ENCODE measurements at regions not wholly inside any gene's neighbourhood (a gene's known extent, or its start where the extent isn't known, plus 50 kb on each side); places are given as distances from the start of the nearest gene placed in this dataset.

DNA sequence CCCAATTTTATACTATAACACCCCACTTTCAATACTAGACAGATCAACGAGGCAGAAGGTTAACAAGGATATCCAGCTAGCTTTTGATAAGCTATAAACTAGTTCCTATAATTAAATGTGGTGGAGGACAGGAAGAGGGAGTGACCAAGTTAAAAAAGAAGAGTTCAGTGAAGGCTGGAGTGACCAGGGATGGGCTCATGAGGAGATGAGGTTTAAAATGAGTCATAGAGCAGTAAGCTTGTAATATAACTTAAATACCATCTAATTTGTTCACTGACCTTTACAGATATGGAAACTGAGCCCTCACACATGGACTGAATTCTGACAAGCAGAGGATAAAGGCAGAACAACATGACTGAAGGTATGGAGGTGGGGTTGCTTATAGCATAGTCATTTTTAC, 284.5 kb downstream of the SPATA31D1 start:
- no peak overlapping the region for H3K27ac ChIP-seq
- no peaks in the 10 kb centered on the region for H4K20me1 ChIP-seq
- H3K4me3 ChIP-seq, result no peak overlapping the region
- no peak overlapping the region for H3K9ac ChIP-seq
- no peaks in the 10 kb centered on the region for H3K27me3 ChIP-seq
- H3K4me1 ChIP-seq, result no peaks in the 10 kb centered on the region
- TF ChIP-seq Cebpa-rat (IDR thresholded peaks at IDR 0.05), result no peak
- H3K4me2 ChIP-seq, result no peak overlapping the region
- H3K36me3 ChIP-seq, result no peaks in the 10 kb centered on the region
- H3K9me3 ChIP-seq, result no peaks in the 10 kb centered on the region

GRCh38 chr9:82275258-82275927, 286.8 kb downstream of the SPATA31D1 start:
- Histone ChIP-seq H3K4me1 (no peaks in the 10 kb centered on the region), H3K27me3 (no peaks in the 10 kb centered on the region), H3K4me3 (no peak overlapping the region), H4K20me1 (no peaks in the 10 kb centered on the region), H3K4me2 (no peak overlapping the region), H3K9me3 (no peaks in the 10 kb centered on the region), H3K27ac (no peak overlapping the region), H3K36me3 (no peaks in the 10 kb centered on the region), H3K9ac (no peak overlapping the region)
- TF ChIP-seq Cebpa-rat (IDR thresholded peaks at IDR 0.05), result no peak

- Histone ChIP-seq H3K9me3 (no peaks in the 10 kb centered on the region), H3K4me1 (no peaks in the 10 kb centered on the region), H3K27ac (no peak overlapping the region), H3K4me3 (no peak overlapping the region), H4K20me1 (no peaks in the 10 kb centered on the region), H3K4me2 (no peak overlapping the region), H3K36me3 (no peaks in the 10 kb centered on the region), H3K27me3 (no peaks in the 10 kb centered on the region), H3K9ac (no peak overlapping the region)
- no peak for TF ChIP-seq Cebpa-rat (IDR thresholded peaks at IDR 0.05)
Measured at GRCh38 chr9:82281066-82281465, 292.5 kb downstream of the SPATA31D1 start.

DNA sequence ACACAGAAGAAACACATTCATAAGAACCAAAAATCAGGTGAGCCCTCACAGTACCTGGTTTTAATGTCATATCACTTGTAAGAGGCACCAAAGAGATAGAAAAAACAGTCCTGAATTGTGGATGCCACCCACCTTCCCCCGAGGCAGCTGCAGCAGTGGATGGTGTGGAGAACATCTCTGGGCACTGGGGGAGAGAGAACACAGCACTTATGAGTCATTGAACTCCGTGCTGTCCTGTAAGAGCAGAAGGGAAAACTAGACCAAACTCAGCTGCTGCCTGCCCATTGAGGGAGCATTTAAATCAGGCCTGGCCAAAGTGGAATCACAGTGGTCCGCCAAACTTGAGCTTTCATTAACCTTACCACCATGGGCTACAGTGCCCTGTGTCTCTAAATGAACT, 296.2 kb downstream of the SPATA31D1 start:
- Histone ChIP-seq H3K4me3 (no peak overlapping the region), H3K9ac (no peak overlapping the region), H3K27ac (no peak overlapping the region), H3K36me3 (no peaks in the 10 kb centered on the region), H3K4me1 (no peaks in the 10 kb centered on the region), H4K20me1 (no peaks in the 10 kb centered on the region), H3K4me2 (no peak overlapping the region), H3K27me3 (no peaks in the 10 kb centered on the region), H3K9me3 (peaks cover 3% of the 10 kb centered on the region; the same call in 1 of the 2 replicates)
- no peak for TF ChIP-seq Cebpa-rat (IDR thresholded peaks at IDR 0.05)

DNA sequence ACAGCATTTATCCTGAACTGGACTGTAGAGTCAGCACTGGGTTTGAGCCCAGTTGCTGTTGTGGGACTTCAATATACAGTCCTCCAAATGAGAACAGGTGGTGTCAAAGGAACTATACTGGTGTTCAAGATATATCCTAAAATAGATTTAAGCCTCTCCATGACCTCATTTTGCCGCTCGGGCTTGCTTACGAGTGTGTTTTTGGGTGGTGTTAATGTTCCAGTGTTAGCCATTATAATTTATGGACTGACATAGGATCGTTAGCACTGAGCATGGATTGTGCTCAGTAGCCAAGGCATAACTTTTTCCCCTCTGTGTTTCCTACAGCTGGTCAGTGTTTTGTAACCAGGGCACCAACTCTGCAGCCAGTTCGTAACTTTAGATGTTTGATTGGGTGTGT, 306.6 kb downstream of the SPATA31D1 start:
- Histone ChIP-seq H3K4me3 (no peak overlapping the region), H3K4me2 (no peak overlapping the region), H3K27ac (no peak overlapping the region), H3K9me3 (no peaks in the 10 kb centered on the region), H3K27me3 (no peaks in the 10 kb centered on the region), H4K20me1 (no peaks in the 10 kb centered on the region), H3K4me1 (no peaks in the 10 kb centered on the region), H3K36me3 (no peaks in the 10 kb centered on the region), H3K9ac (no peak overlapping the region)
- no peak for TF ChIP-seq Cebpa-rat (IDR thresholded peaks at IDR 0.05)

DNA sequence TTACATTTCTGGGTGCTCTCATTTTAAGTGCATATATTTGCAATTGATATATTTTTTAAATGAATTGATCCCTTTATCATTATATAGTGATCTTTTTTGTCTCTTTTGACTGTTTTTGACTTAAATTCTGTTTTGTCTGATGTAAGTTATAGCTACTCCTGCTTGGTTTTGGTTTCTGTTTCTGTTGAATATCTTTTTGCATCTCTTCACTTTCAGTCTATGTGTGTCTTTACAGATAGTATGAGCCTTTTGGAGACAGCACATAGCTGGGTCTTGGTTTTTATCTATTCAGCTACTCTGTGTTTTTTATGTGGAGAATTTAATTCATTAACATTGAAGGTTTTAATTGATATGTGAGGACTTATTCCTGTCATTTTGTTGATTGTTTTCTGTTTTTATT, 311.3 kb downstream of the SPATA31D1 start:
- H3K27ac ChIP-seq, result no peak overlapping the region
- H3K9me3 ChIP-seq, result no peaks in the 10 kb centered on the region; the same call in 1 of the 2 replicates
- no peak overlapping the region for H3K4me3 ChIP-seq
- H3K27me3 ChIP-seq, result no peaks in the 10 kb centered on the region
- H3K9ac ChIP-seq, result no peak overlapping the region
- H3K4me2 ChIP-seq, result no peak overlapping the region
- H3K36me3 ChIP-seq, result no peaks in the 10 kb centered on the region
- no peak for TF ChIP-seq Cebpa-rat (IDR thresholded peaks at IDR 0.05)
- no peaks in the 10 kb centered on the region for H3K4me1 ChIP-seq
- no peaks in the 10 kb centered on the region for H4K20me1 ChIP-seq

GRCh38 chr9:82302968-82303655, 314.5 kb downstream of the SPATA31D1 start:
- Histone ChIP-seq H3K4me3 (no peak overlapping the region), H3K36me3 (no peaks in the 10 kb centered on the region), H4K20me1 (no peaks in the 10 kb centered on the region), H3K9me3 (no peaks in the 10 kb centered on the region; the same call in 1 of the 2 replicates), H3K27ac (no peak overlapping the region), H3K4me1 (no peaks in the 10 kb centered on the region), H3K9ac (no peak overlapping the region), H3K4me2 (no peak overlapping the region), H3K27me3 (no peaks in the 10 kb centered on the region)
- no peak for TF ChIP-seq Cebpa-rat (IDR thresholded peaks at IDR 0.05)

DNA sequence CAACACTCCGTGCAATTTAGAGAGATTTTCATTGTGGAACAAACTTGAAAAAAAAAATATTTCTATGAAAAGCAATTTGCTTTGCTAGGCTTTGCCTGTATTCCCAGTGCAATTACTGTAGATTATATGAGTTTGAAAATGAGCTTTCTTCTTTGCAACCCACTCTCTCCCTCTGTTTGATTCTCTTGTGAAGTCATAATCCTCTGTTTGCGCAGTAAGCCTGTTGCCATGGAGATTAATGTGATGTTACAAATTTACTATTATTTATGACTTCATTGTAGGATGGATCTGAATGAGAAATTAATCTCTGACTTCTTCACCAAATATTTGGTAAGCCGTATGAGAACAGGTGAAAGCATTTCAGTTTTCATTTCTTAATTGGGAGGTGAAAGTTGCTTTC, 320.3 kb downstream of the SPATA31D1 start:
- no peak for TF ChIP-seq Cebpa-rat (IDR thresholded peaks at IDR 0.05)
- Histone ChIP-seq H3K4me3 (no peak overlapping the region), H3K4me1 (no peaks in the 10 kb centered on the region), H4K20me1 (no peaks in the 10 kb centered on the region), H3K27me3 (no peaks in the 10 kb centered on the region), H3K4me2 (no peak overlapping the region), H3K9ac (no peak overlapping the region), H3K9me3 (no peaks in the 10 kb centered on the region; the same call in 1 of the 2 replicates), H3K27ac (no peak overlapping the region), H3K36me3 (no peaks in the 10 kb centered on the region)

GRCh38 chr9:82313697-82314096, 325.1 kb downstream of the SPATA31D1 start:
- H3K9me3 ChIP-seq, result no peaks in the 10 kb centered on the region; the same call in 1 of the 2 replicates
- H4K20me1 ChIP-seq, result no peaks in the 10 kb centered on the region
- H3K4me2 ChIP-seq, result no peak overlapping the region
- H3K9ac ChIP-seq, result no peak overlapping the region
- H3K4me3 ChIP-seq, result no peak overlapping the region
- TF ChIP-seq Cebpa-rat (IDR thresholded peaks at IDR 0.05), result no peak
- H3K27ac ChIP-seq, result no peak overlapping the region
- H3K36me3 ChIP-seq, result no peaks in the 10 kb centered on the region
- H3K4me1 ChIP-seq, result no peaks in the 10 kb centered on the region
- no peaks in the 10 kb centered on the region for H3K27me3 ChIP-seq

GRCh38 chr9:82320566-82320965, 332.0 kb downstream of the SPATA31D1 start:
- H3K4me1 ChIP-seq, result no peaks in the 10 kb centered on the region
- no peaks in the 10 kb centered on the region for H3K36me3 ChIP-seq
- no peak for TF ChIP-seq Cebpa-rat (IDR thresholded peaks at IDR 0.05)
- H3K27ac ChIP-seq, result no peak overlapping the region
- peaks cover 7% of the 10 kb centered on the region; the same call in 1 of the 2 replicates for H3K9me3 ChIP-seq
- no peaks in the 10 kb centered on the region for H4K20me1 ChIP-seq
- no peak overlapping the region for H3K4me3 ChIP-seq
- no peak overlapping the region for H3K9ac ChIP-seq
- H3K27me3 ChIP-seq, result no peaks in the 10 kb centered on the region
- no peak overlapping the region for H3K4me2 ChIP-seq

All from BLaER1 (cell line).